ENCODE measurements at regions not wholly inside any gene's neighbourhood (a gene's known extent, or its start where the extent isn't known, plus 50 kb on each side); places are given as distances from the start of the nearest gene placed in this dataset.

DNA sequence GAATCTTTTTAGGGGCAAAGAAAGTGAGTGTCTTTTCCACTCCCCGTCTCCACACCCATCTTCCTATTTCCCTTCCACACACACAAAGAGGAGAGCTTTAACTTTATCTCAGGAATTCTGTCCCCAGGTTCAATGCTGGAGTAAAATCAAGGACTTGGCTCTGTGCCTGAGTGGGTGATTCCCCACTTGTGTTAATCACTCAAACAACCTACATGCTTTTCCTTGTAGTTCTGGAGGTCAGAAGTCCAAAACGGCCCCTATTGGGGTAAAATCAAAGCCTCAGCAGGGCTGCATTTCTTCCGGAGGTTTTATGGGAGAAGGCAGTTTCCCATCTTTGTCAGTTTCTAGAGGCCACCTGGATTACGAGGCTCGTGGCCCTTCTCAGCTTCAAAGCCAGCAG is 422.3 kb upstream of the RBFOX1 start:
- Histone ChIP-seq H3K4me2 (ENCODE audit: low read length) (no peak overlapping the region), H3K9me2 (replicated peaks; ENCODE audit: control insufficient read depth, low read length) (no peaks in the 10 kb centered on the region)

DNA sequence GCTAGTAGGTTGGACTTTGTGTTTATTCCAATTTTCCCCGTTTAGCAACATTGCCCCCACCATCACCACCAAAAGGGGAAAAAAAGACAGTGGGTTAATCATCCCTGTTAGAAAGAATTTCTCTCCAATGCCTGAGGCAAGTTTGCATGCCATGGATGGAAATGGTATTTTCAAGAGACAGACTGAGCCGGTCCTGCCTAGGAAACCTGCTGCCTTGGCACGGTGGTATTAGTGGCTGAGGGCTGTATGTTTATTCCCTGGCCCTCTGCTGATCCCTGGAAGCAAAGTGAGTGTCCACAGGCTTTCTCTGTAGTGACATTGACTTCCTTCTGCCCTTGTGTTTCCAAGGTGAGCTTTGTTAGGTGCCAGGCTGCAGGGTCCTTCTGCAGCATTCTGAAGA is 427.0 kb upstream of the RBFOX1 start:
- H3K79me2 ChIP-seq (ENCODE audit: control insufficient read depth, low read length) = no peaks in the 10 kb centered on the region
- no peaks in the 10 kb centered on the region; the same call in 1 of the 2 replicates for H3K9me3 ChIP-seq (ENCODE audit: control insufficient read depth, insufficient read depth, low read length)
- TF ChIP-seq, protein P1, sequence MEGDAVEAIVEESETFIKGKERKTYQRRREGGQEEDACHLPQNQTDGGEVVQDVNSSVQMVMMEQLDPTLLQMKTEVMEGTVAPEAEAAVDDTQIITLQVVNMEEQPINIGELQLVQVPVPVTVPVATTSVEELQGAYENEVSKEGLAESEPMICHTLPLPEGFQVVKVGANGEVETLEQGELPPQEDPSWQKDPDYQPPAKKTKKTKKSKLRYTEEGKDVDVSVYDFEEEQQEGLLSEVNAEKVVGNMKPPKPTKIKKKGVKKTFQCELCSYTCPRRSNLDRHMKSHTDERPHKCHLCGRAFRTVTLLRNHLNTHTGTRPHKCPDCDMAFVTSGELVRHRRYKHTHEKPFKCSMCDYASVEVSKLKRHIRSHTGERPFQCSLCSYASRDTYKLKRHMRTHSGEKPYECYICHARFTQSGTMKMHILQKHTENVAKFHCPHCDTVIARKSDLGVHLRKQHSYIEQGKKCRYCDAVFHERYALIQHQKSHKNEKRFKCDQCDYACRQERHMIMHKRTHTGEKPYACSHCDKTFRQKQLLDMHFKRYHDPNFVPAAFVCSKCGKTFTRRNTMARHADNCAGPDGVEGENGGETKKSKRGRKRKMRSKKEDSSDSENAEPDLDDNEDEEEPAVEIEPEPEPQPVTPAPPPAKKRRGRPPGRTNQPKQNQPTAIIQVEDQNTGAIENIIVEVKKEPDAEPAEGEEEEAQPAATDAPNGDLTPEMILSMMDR (IDR thresholded peaks at IDR 0.05; ENCODE audit: low read depth, low read length, poor library complexity, severe bottlenecking) = no peak
- TF ChIP-seq EZH2phosphoT487 (IDR thresholded peaks at IDR 0.05; ENCODE audit: borderline replicate concordance, low read length) = no peak
- no peak overlapping the region for H3K27ac ChIP-seq (ENCODE audit: low read depth, low read length)
- no peaks in the 10 kb centered on the region for H4K20me1 ChIP-seq (ENCODE audit: control insufficient read depth, insufficient read depth, low read depth, low read length)
- H3K4me3 ChIP-seq (ENCODE audit: low read length) = no peak overlapping the region
- no peaks in the 10 kb centered on the region for H3K9me2 ChIP-seq (replicated peaks; ENCODE audit: control insufficient read depth, low read length)
- no peak overlapping the region for H3K4me2 ChIP-seq (ENCODE audit: low read length)
- no peaks in the 10 kb centered on the region for H3F3A ChIP-seq (ENCODE audit: control insufficient read depth, insufficient read depth)
- no peaks in the 10 kb centered on the region for H3K4me1 ChIP-seq (ENCODE audit: control insufficient read depth, low read length)
- no peaks in the 10 kb centered on the region for H3K36me3 ChIP-seq (ENCODE audit: control insufficient read depth, low read length)
- no peaks in the 10 kb centered on the region for H3K27me3 ChIP-seq (ENCODE audit: control insufficient read depth, low read length)

More for the DNA sequence above, 422.3 kb upstream of the RBFOX1 start:
- Histone ChIP-seq H3K27ac (ENCODE audit: low read depth, low read length) (no peak overlapping the region), H3K79me2 (ENCODE audit: control insufficient read depth, low read length) (no peaks in the 10 kb centered on the region), H3K4me1 (ENCODE audit: control insufficient read depth, low read length) (no peaks in the 10 kb centered on the region), H3K27me3 (ENCODE audit: control insufficient read depth, low read length) (no peaks in the 10 kb centered on the region), H4K20me1 (ENCODE audit: control insufficient read depth, insufficient read depth, low read depth, low read length) (no peaks in the 10 kb centered on the region), H3K9me3 (ENCODE audit: control insufficient read depth, insufficient read depth, low read length) (no peaks in the 10 kb centered on the region), H3F3A (ENCODE audit: control insufficient read depth, insufficient read depth) (no peaks in the 10 kb centered on the region), H3K36me3 (ENCODE audit: control insufficient read depth, low read length) (no peaks in the 10 kb centered on the region), H3K4me3 (ENCODE audit: low read length) (no peak overlapping the region)
- TF ChIP-seq, protein P1 (IDR thresholded peaks at IDR 0.05; ENCODE audit: low read depth, low read length, poor library complexity, severe bottlenecking) = no peak
- no peak for TF ChIP-seq EZH2phosphoT487 (IDR thresholded peaks at IDR 0.05; ENCODE audit: borderline replicate concordance, low read length)

DNA sequence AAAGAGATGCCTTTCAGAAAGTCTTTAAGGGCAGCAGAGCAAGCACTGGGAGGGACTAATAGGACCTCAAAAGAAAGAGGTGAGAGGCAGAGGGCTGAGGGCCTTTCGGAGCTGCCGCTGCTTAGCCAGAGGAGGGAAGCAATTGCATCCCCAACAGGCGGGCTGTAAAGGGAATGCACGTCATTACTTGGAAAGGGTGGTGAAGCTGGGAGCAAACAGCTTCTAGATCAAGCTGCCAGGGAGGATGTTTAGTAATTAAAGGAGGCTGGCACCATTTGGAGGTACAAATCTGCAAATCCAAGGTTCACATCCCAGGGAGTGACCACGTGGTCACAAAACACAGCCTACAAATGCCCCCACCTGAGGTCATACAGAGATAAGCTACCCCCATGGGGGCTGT is 429.0 kb upstream of the RBFOX1 start:
- H3K9me2 ChIP-seq (replicated peaks; ENCODE audit: control insufficient read depth, low read length) = no peaks in the 10 kb centered on the region
- H3K36me3 ChIP-seq (ENCODE audit: control insufficient read depth, low read length) = no peaks in the 10 kb centered on the region
- no peaks in the 10 kb centered on the region for H3K27me3 ChIP-seq (ENCODE audit: control insufficient read depth, low read length)
- no peak overlapping the region for H3K4me2 ChIP-seq (ENCODE audit: low read length)
- no peak for TF ChIP-seq EZH2phosphoT487 (IDR thresholded peaks at IDR 0.05; ENCODE audit: borderline replicate concordance, low read length)
- TF ChIP-seq, protein P1 (IDR thresholded peaks at IDR 0.05; ENCODE audit: low read depth, low read length, poor library complexity, severe bottlenecking) = no peak
- no peaks in the 10 kb centered on the region for H3K79me2 ChIP-seq (ENCODE audit: control insufficient read depth, low read length)
- H3K9me3 ChIP-seq (ENCODE audit: control insufficient read depth, insufficient read depth, low read length) = peaks cover 4% of the 10 kb centered on the region; the same call in 1 of the 2 replicates
- H4K20me1 ChIP-seq (ENCODE audit: control insufficient read depth, insufficient read depth, low read depth, low read length) = no peaks in the 10 kb centered on the region
- H3K27ac ChIP-seq (ENCODE audit: low read depth, low read length) = no peak overlapping the region
- no peak overlapping the region for H3K4me3 ChIP-seq (ENCODE audit: low read length)
- H3K4me1 ChIP-seq (ENCODE audit: control insufficient read depth, low read length) = no peaks in the 10 kb centered on the region
- no peaks in the 10 kb centered on the region for H3F3A ChIP-seq (ENCODE audit: control insufficient read depth, insufficient read depth)
